ENCODE measurements at regions not wholly inside any gene's neighbourhood (a gene's known extent, or its start where the extent isn't known, plus 50 kb on each side); places are given as distances from the start of the nearest gene placed in this dataset.

- DNase-seq (ENCODE audit: low read depth), result no peak
Measured at GRCh38 chr11:39144351-39145130, 2314.9 kb downstream of the LRRC4C start.

- no peak for DNase-seq (ENCODE audit: low read depth)
Measured at GRCh38 chr11:39139581-39139980, 2319.9 kb downstream of the LRRC4C start.

GRCh38 chr11:39120890-39121289 lies 2338.6 kb downstream of the LRRC4C start:
- no peak for DNase-seq (ENCODE audit: low read depth)

- DNase-seq (ENCODE audit: low read depth), result no peak
Measured at GRCh38 chr11:39113606-39114005, 2345.8 kb downstream of the LRRC4C start.

- DNase-seq (ENCODE audit: low read depth), result no peak
Measured at GRCh38 chr11:39102236-39102635, 2357.2 kb downstream of the LRRC4C start.

GRCh38 chr11:39078465-39078864 lies 2381.0 kb downstream of the LRRC4C start:
- no peak for DNase-seq (ENCODE audit: low read depth)

GRCh38 chr11:39037611-39038010 lies 2421.8 kb downstream of the LRRC4C start:
- no peak for DNase-seq (ENCODE audit: low read depth)

GRCh38 chr11:39036021-39036420 lies 2423.4 kb downstream of the LRRC4C start:
- no peak for DNase-seq (ENCODE audit: low read depth)

- DNase-seq (ENCODE audit: low read depth), result no peak
Measured at GRCh38 chr11:39021539-39021938, 2423.5 kb upstream of the RAG2 start.

GRCh38 chr11:39011797-39012196 lies 2413.8 kb upstream of the RAG2 start:
- DNase-seq (ENCODE audit: low read depth), result no peak

GRCh38 chr11:38990841-38991240 lies 2392.8 kb upstream of the RAG2 start:
- DNase-seq (ENCODE audit: low read depth), result no peak

- DNase-seq (ENCODE audit: low read depth), result no peak
Measured at GRCh38 chr11:38990139-38990538, 2392.1 kb upstream of the RAG2 start.

- no peak for DNase-seq (ENCODE audit: low read depth)
Measured at GRCh38 chr11:38988908-38989307, 2390.9 kb upstream of the RAG2 start.

GRCh38 chr11:38972220-38972619 lies 2374.2 kb upstream of the RAG2 start:
- DNase-seq (ENCODE audit: low read depth), result no peak

GRCh38 chr11:38971141-38971540 lies 2373.1 kb upstream of the RAG2 start:
- DNase-seq (ENCODE audit: low read depth), result no peak

GRCh38 chr11:38968951-38969350 lies 2370.9 kb upstream of the RAG2 start:
- no peak for DNase-seq (ENCODE audit: low read depth)

- no peak for DNase-seq (ENCODE audit: low read depth)
Measured at GRCh38 chr11:38952698-38953097, 2354.7 kb upstream of the RAG2 start.

GRCh38 chr11:38950867-38951266 lies 2352.8 kb upstream of the RAG2 start:
- DNase-seq (ENCODE audit: low read depth), result no peak

GRCh38 chr11:38948392-38948791 lies 2350.4 kb upstream of the RAG2 start:
- no peak for DNase-seq (ENCODE audit: low read depth)

GRCh38 chr11:38937709-38938108 lies 2339.7 kb upstream of the RAG2 start:
- DNase-seq (ENCODE audit: low read depth), result no peak

GRCh38 chr11:38935941-38936340 lies 2337.9 kb upstream of the RAG2 start:
- no peak for DNase-seq (ENCODE audit: low read depth)

GRCh38 chr11:38927993-38928392 lies 2330.0 kb upstream of the RAG2 start:
- DNase-seq (ENCODE audit: low read depth), result no peak

GRCh38 chr11:38924644-38925043 lies 2326.6 kb upstream of the RAG2 start:
- no peak for DNase-seq (ENCODE audit: low read depth)

GRCh38 chr11:38900211-38900610 lies 2302.2 kb upstream of the RAG2 start:
- DNase-seq (ENCODE audit: low read depth), result no peak
